ENCODE measurements at regions not wholly inside any gene's neighbourhood (a gene's known extent, or its start where the extent isn't known, plus 50 kb on each side); places are given as distances from the start of the nearest gene placed in this dataset.

DNA sequence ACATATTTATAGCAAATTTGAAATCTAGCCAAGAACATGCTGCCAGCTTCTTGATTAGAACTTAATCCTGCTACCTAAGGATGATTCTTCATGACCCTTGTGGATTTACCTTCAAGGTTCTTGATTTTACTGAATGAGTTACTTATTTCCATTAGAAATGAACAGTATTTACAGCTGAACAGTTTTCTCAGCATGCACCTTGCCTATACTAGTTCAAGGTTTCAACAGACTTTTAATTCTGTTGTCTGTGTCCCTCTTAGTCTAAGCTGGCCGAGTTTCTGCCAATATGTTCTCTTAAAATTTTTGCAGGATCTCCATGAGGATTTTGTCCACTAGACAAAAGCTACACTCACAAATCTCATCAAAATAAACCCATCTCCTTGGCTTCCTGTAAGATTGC, 188.8 kb upstream of the ST8SIA4 start:
- TF ChIP-seq, protein P1, sequence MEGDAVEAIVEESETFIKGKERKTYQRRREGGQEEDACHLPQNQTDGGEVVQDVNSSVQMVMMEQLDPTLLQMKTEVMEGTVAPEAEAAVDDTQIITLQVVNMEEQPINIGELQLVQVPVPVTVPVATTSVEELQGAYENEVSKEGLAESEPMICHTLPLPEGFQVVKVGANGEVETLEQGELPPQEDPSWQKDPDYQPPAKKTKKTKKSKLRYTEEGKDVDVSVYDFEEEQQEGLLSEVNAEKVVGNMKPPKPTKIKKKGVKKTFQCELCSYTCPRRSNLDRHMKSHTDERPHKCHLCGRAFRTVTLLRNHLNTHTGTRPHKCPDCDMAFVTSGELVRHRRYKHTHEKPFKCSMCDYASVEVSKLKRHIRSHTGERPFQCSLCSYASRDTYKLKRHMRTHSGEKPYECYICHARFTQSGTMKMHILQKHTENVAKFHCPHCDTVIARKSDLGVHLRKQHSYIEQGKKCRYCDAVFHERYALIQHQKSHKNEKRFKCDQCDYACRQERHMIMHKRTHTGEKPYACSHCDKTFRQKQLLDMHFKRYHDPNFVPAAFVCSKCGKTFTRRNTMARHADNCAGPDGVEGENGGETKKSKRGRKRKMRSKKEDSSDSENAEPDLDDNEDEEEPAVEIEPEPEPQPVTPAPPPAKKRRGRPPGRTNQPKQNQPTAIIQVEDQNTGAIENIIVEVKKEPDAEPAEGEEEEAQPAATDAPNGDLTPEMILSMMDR (IDR thresholded peaks at IDR 0.05; ENCODE audit: insufficient read depth, low read length, poor library complexity, severe bottlenecking), result no peak
- TF ChIP-seq EZH2phosphoT487 (conservative IDR thresholded peaks at IDR 0.05; ENCODE audit: low read length), result no peak

Data from SU-DHL-6 (cell line).